ENCODE measurements at regions not wholly inside any gene's neighbourhood (a gene's known extent, or its start where the extent isn't known, plus 50 kb on each side); places are given as distances from the start of the nearest gene placed in this dataset.

DNA sequence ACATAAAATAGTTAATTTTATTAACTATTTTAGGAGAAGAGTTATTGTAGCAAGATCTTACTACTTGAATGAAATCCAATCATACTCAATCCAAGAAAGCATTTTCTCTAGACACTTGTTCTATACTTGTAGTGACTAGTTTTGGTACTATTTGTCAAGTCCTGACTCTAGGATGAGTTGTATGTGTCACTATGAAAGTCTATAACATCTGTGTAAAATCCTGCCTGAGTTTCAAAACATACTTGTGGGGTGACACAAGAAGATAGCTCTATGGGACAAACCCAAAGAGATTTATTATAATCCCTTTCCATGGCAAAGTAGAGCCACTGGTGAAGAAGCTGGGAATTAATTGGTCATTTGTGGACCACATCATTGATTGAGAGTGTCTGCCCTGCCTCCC lies 1042.2 kb upstream of the ADGRL4 start:
- ChIA-PET POLR2A (interaction anchor here (0.6 kb wide), 1 partner anchor 9 kb away, joined by 3 read pairs; no protein-coding TSS in a partner anchor), CTCF (ENCODE audit: unreplicated experiment) (no interaction called here)
- H4K20me1 ChIP-seq (ENCODE audit: insufficient read depth, low read length), result no peaks in the 10 kb centered on the region
- H3K79me2 ChIP-seq (ENCODE audit: insufficient read depth, low read depth, low read length), result no peaks in the 10 kb centered on the region
- BruUV-seq (replicated peaks), result no TSS peak
- TF ChIP-seq, protein P1, sequence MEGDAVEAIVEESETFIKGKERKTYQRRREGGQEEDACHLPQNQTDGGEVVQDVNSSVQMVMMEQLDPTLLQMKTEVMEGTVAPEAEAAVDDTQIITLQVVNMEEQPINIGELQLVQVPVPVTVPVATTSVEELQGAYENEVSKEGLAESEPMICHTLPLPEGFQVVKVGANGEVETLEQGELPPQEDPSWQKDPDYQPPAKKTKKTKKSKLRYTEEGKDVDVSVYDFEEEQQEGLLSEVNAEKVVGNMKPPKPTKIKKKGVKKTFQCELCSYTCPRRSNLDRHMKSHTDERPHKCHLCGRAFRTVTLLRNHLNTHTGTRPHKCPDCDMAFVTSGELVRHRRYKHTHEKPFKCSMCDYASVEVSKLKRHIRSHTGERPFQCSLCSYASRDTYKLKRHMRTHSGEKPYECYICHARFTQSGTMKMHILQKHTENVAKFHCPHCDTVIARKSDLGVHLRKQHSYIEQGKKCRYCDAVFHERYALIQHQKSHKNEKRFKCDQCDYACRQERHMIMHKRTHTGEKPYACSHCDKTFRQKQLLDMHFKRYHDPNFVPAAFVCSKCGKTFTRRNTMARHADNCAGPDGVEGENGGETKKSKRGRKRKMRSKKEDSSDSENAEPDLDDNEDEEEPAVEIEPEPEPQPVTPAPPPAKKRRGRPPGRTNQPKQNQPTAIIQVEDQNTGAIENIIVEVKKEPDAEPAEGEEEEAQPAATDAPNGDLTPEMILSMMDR (conservative IDR thresholded peaks at IDR 0.05; ENCODE audit: low read length), result no peak
- TF ChIP-seq EZH2phosphoT487 (IDR thresholded peaks at IDR 0.05; ENCODE audit: borderline replicate concordance, low read depth, low read length), result no peak
- intact Hi-C loops (cut with micrococcal nuclease; ENCODE audit: unreplicated experiment), result no loop called here
- DNase-seq (ENCODE audit: low spot score), result no peak
- no peaks in the 10 kb centered on the region for H3K36me3 ChIP-seq (ENCODE audit: insufficient read depth, low read length)
- H3K4me1 ChIP-seq (ENCODE audit: insufficient read depth, low read length, poor library complexity, severe bottlenecking), result no peaks in the 10 kb centered on the region
- no peak overlapping the region for H2AFZ ChIP-seq (ENCODE audit: low read length)
- H3K9me2 ChIP-seq (ENCODE audit: insufficient read depth, low read length), result no peaks in the 10 kb centered on the region
- H3K4me2 ChIP-seq (ENCODE audit: low read length), result no peak overlapping the region
- H3K4me3 ChIP-seq (ENCODE audit: low read depth, low read length, poor library complexity, severe bottlenecking), result no peak overlapping the region
- no peak overlapping the region for H3K27ac ChIP-seq (ENCODE audit: low read depth, low read length, poor library complexity, severe bottlenecking)
- H3K9me3 ChIP-seq (ENCODE audit: low read length), result no peaks in the 10 kb centered on the region

DNA sequence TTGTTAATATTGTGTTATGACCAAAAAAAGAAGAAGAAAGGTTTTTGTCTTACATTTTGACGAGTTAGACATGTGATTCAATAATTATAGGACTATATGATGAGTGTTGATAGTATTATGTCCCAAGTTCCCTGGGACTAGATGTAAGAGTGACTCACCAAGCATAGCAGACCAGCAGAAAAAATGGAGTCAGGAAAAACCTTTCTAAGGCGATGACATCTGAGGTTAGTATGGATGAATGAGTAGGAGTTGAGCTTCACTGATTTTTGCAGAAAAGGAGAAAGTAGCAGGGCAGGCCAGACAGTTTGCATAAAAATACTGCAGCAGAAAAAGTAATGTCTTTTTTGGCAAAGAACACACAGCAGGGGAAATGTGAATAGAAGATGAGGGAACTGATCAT lies 1041.3 kb upstream of the ADGRL4 start:
- intact Hi-C loops (cut with micrococcal nuclease; ENCODE audit: unreplicated experiment), result no loop called here
- Histone ChIP-seq H3K4me2 (ENCODE audit: low read length) (no peak overlapping the region), H2AFZ (ENCODE audit: low read length) (no peak overlapping the region), H3K9me2 (ENCODE audit: insufficient read depth, low read length) (no peaks in the 10 kb centered on the region), H3K9me3 (ENCODE audit: low read length) (no peaks in the 10 kb centered on the region), H3K27ac (ENCODE audit: low read depth, low read length, poor library complexity, severe bottlenecking) (no peak overlapping the region), H3K4me3 (ENCODE audit: low read depth, low read length, poor library complexity, severe bottlenecking) (no peak overlapping the region), H3K36me3 (ENCODE audit: insufficient read depth, low read length) (no peaks in the 10 kb centered on the region), H3K79me2 (ENCODE audit: insufficient read depth, low read depth, low read length) (no peaks in the 10 kb centered on the region), H3K4me1 (ENCODE audit: insufficient read depth, low read length, poor library complexity, severe bottlenecking) (no peaks in the 10 kb centered on the region), H4K20me1 (ENCODE audit: insufficient read depth, low read length) (no peaks in the 10 kb centered on the region)
- ChIA-PET POLR2A (interaction anchor here (0.7 kb wide), 1 partner anchor 105 kb away, joined by 3 read pairs; no protein-coding TSS in a partner anchor), CTCF (ENCODE audit: unreplicated experiment) (no interaction called here)
- no TSS peak for BruUV-seq (replicated peaks)
- no peak for TF ChIP-seq EZH2phosphoT487 (IDR thresholded peaks at IDR 0.05; ENCODE audit: borderline replicate concordance, low read depth, low read length)
- TF ChIP-seq, protein P1 (conservative IDR thresholded peaks at IDR 0.05; ENCODE audit: low read length), result no peak
- DNase-seq (ENCODE audit: low spot score), result no peak

DNA sequence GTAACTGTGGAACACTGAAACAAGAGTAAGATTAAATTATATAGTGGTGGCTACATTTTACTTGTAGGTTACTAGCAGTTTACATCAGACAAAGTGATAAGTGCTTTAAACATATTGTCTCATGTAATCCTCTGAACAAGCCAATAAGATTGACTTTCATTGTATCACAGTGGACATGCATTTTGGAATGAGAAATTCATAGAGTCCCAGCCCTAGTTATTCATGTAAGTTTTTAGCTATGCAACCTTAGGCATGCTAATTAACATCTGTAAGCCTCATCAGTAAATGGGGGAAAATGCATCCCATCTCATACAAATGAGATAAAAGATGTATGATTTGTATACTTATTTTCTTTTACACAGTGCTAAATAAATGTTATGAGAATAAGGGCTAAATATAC lies 1038.1 kb upstream of the ADGRL4 start:
- H3K9me3 ChIP-seq (ENCODE audit: low read length), result no peaks in the 10 kb centered on the region
- H2AFZ ChIP-seq (ENCODE audit: low read length), result no peak overlapping the region
- no peaks in the 10 kb centered on the region for H4K20me1 ChIP-seq (ENCODE audit: insufficient read depth, low read length)
- no peak overlapping the region for H3K4me3 ChIP-seq (ENCODE audit: low read depth, low read length, poor library complexity, severe bottlenecking)
- CTCF ChIA-PET (ENCODE audit: unreplicated experiment), result no interaction called here
- no peak overlapping the region for H3K4me2 ChIP-seq (ENCODE audit: low read length)
- no peaks in the 10 kb centered on the region for H3K9me2 ChIP-seq (ENCODE audit: insufficient read depth, low read length)
- no peaks in the 10 kb centered on the region for H3K36me3 ChIP-seq (ENCODE audit: insufficient read depth, low read length)
- no peak overlapping the region for H3K27ac ChIP-seq (ENCODE audit: low read depth, low read length, poor library complexity, severe bottlenecking)
- no peaks in the 10 kb centered on the region for H3K79me2 ChIP-seq (ENCODE audit: insufficient read depth, low read depth, low read length)
- no peaks in the 10 kb centered on the region for H3K4me1 ChIP-seq (ENCODE audit: insufficient read depth, low read length, poor library complexity, severe bottlenecking)
- DNase-seq (ENCODE audit: low spot score), result no peak
- TF ChIP-seq, protein P1 (conservative IDR thresholded peaks at IDR 0.05; ENCODE audit: low read length), result no peak
- TF ChIP-seq EZH2phosphoT487 (IDR thresholded peaks at IDR 0.05; ENCODE audit: borderline replicate concordance, low read depth, low read length), result no peak
- intact Hi-C loops (cut with micrococcal nuclease; ENCODE audit: unreplicated experiment), result no loop called here
- no TSS peak for BruUV-seq (replicated peaks)
- POLR2A ChIA-PET, result interaction anchor here (0.7 to 0.9 kb wide), 2 partner anchors 16 to 310 kb away, joined by 3 to 4 read pairs; no protein-coding TSS in a partner anchor
